Loucy (cell line): ENCODE measurements at regions not wholly inside any gene's neighbourhood (a gene's known extent, or its start where the extent isn't known, plus 50 kb on each side); places are given as distances from the start of the nearest gene placed in this dataset.

Experiments
- H2AFZ ChIP-seq: fragments of 200-600 bp; sonication (generic); 2 replicates; pipeline ENCODE4 v1.6.0; 2016; ENCODE audit warnings: antibody characterized with exemption, mild to moderate bottlenecking, low read length, moderate library complexity
- H3F3A ChIP-seq: fragments of 200-600 bp; 2 replicates; pipeline ENCODE4 v1.6.0; 2016; ENCODE audit warnings: antibody characterized with exemption, low read depth, mild to moderate bottlenecking
- H3K27me3 ChIP-seq: fragments of 200-600 bp; sonication (generic); 2 replicates; pipeline ENCODE4 v1.6.1; 2014; ENCODE audit warnings: low read length, mild to moderate bottlenecking; ENCODE audit not compliant: insufficient read depth, poor library complexity, severe bottlenecking
- H3K36me3 ChIP-seq: fragments of 200-600 bp; sonication (generic); 2 replicates; pipeline ENCODE4 v1.6.1; 2016; ENCODE audit warnings: low read length; ENCODE audit not compliant: insufficient read depth
- H3K4me1 ChIP-seq: fragments of 200-600 bp; sonication (generic); 2 replicates; pipeline ENCODE4 v1.5.1; 2014; ENCODE audit warnings: low read length, mild to moderate bottlenecking; ENCODE audit not compliant: insufficient read depth, poor library complexity, severe bottlenecking
- H3K4me2 ChIP-seq: fragments of 200-600 bp; sonication (generic); 2 replicates; pipeline ENCODE4 v1.6.0; 2014; ENCODE audit warnings: antibody characterized with exemption, low read length, low read depth, mild to moderate bottlenecking; ENCODE audit not compliant: poor library complexity, severe bottlenecking
- H3K4me3 ChIP-seq: fragments of 200-600 bp; sonication (generic); 2 replicates; pipeline ENCODE4 v1.5.1; 2014; ENCODE audit warnings: low read length, mild to moderate bottlenecking, mixed read lengths; ENCODE audit not compliant: poor library complexity, severe bottlenecking
- H3K79me2 ChIP-seq: fragments of 200-600 bp; sonication (generic); 2 replicates; pipeline ENCODE4 v1.6.1; 2014; ENCODE audit warnings: low read length; ENCODE audit not compliant: insufficient read depth
- H3K9ac ChIP-seq: fragments of 200-600 bp; sonication (generic); 2 replicates; pipeline ENCODE4 v1.6.0; 2014; ENCODE audit warnings: mild to moderate bottlenecking, low read depth, low read length, moderate library complexity; ENCODE audit not compliant: poor library complexity, severe bottlenecking
- H3K9me2 ChIP-seq: fragments of 200-600 bp; sonication (generic); replicated peaks from 2 replicates; pipeline ENCODE4 v1.6.1; 2016; ENCODE audit warnings: low read depth, low read length, mixed read lengths
- H3K9me3 ChIP-seq: fragments of 200-600 bp; sonication (generic); 2 replicates; pipeline ENCODE4 v1.6.1; 2014; ENCODE audit warnings: mild to moderate bottlenecking, antibody characterized with exemption, low read length, low read depth; ENCODE audit not compliant: insufficient read depth
- H4K20me1 ChIP-seq: fragments of 200-600 bp; sonication (generic); 2 replicates; pipeline ENCODE4 v1.6.0; 2014; ENCODE audit warnings: antibody characterized with exemption, low read length, mild to moderate bottlenecking; ENCODE audit not compliant: insufficient read depth, poor library complexity, severe bottlenecking
- EZH2phosphoT487 ChIP-seq: fragments of 200-600 bp; IDR thresholded peaks from 2 replicates; pipeline ENCODE4 v1.6.1; 2018; ENCODE audit warnings: antibody characterized with exemption, mild to moderate bottlenecking, moderate library complexity, borderline replicate concordance
- TF ChIP-seq, protein P1 (sequence below): fragments of 200-600 bp; sonication (generic); conservative IDR thresholded peaks from 2 replicates; pipeline ENCODE4 v1.5.1; 2014; ENCODE audit warnings: mild to moderate bottlenecking, antibody characterized with exemption, low read length

DNA sequence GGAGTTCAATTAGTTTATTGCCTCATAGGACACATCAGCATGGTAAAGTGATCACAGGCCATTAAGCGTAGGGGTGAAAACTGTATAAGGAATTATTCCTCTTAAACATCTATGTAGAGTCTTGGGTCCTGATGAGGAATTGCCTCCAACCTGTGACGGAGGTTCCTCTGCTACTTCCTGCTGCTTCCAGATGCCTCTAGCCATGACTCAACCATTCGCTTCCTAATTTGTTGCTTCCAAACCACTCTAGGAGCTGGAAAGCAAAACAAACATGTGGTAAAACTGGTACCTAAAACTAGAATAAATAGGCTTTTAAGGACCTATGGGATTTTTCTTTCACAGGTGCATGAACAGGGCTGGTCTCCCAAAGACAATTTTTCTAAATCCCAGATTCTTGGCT is 253.8 kb downstream of the KLF12 start:
- Histone ChIP-seq H3K9me3 (no peaks in the 10 kb centered on the region), H3K36me3 (no peaks in the 10 kb centered on the region), H3K79me2 (no peaks in the 10 kb centered on the region), H3K9ac (no peak overlapping the region), H3K27me3 (no peaks in the 10 kb centered on the region), H2AFZ (no peak overlapping the region), H3K9me2 (no peaks in the 10 kb centered on the region), H3K4me3 (no peak overlapping the region), H3F3A (no peaks in the 10 kb centered on the region), H3K4me1 (peaks cover 17% of the 10 kb centered on the region), H3K4me2 (no peak overlapping the region), H4K20me1 (no peaks in the 10 kb centered on the region)
- TF ChIP-seq, protein P1, sequence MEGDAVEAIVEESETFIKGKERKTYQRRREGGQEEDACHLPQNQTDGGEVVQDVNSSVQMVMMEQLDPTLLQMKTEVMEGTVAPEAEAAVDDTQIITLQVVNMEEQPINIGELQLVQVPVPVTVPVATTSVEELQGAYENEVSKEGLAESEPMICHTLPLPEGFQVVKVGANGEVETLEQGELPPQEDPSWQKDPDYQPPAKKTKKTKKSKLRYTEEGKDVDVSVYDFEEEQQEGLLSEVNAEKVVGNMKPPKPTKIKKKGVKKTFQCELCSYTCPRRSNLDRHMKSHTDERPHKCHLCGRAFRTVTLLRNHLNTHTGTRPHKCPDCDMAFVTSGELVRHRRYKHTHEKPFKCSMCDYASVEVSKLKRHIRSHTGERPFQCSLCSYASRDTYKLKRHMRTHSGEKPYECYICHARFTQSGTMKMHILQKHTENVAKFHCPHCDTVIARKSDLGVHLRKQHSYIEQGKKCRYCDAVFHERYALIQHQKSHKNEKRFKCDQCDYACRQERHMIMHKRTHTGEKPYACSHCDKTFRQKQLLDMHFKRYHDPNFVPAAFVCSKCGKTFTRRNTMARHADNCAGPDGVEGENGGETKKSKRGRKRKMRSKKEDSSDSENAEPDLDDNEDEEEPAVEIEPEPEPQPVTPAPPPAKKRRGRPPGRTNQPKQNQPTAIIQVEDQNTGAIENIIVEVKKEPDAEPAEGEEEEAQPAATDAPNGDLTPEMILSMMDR = no peak
- TF ChIP-seq EZH2phosphoT487 = no peak

DNA sequence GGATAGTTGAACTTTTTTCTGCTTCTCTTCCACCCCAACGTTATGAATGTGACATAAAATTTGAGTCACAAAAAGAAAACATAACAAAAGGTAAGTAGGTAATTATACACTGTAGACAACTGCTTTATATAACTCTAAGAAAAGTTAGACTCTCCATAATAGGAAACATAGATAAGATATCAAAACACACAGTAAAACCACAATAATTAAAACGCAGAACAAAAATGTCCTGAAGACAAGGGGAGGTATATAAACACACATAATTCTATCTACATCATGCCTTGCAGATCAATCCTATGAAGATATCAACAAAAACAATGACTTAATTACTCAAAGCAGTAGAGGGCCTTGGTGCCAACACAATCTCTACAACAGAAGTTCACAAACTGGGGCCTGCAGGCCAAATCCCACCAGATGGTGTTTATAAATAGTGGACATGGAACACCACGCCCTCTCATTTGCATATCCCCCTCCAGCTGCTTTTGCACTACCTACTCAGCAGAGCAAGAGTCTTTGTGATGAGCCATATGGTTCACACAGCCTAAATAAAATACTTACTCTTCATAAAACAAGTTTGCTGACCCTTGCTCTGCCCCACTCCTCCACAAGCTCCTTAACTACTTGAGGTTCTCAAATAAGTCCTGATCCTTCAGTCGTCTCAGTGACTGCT is 254.7 kb downstream of the KLF12 start:
- no peaks in the 10 kb centered on the region for H3K9me3 ChIP-seq
- no peak overlapping the region for H3K9ac ChIP-seq
- H3K27me3 ChIP-seq = no peaks in the 10 kb centered on the region
- no peaks in the 10 kb centered on the region for H4K20me1 ChIP-seq
- no peaks in the 10 kb centered on the region for H3K36me3 ChIP-seq
- H3K4me3 ChIP-seq = no peak overlapping the region
- no peaks in the 10 kb centered on the region for H3K79me2 ChIP-seq
- H3K4me1 ChIP-seq = peaks cover 17% of the 10 kb centered on the region
- TF ChIP-seq, protein P1 = no peak
- no peak for TF ChIP-seq EZH2phosphoT487
- H3K9me2 ChIP-seq = no peaks in the 10 kb centered on the region
- H2AFZ ChIP-seq = no peak overlapping the region
- no peaks in the 10 kb centered on the region for H3F3A ChIP-seq
- no peak overlapping the region for H3K4me2 ChIP-seq

DNA sequence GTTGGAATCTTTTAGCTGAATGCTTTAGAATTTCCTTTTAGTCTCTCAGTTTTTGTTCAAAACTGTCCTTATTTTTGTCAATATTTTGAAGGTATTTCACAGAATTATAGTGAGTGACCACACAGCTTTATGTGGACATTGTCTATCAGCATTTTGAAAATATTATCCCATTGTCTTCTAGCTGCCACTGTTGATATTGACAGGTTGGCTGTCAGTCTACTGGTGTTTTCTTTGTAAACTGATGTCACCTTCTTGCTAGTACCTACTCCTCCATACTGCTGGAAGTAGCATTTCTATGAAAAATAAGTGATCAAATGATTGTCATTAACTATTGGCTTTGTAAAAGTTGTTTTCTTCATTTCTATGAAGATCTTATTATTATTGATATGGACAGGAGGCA is 256.8 kb downstream of the KLF12 start:
- Histone ChIP-seq H3K9me3 (no peaks in the 10 kb centered on the region), H3K9ac (no peak overlapping the region), H2AFZ (no peak overlapping the region), H3K9me2 (no peaks in the 10 kb centered on the region), H3K36me3 (no peaks in the 10 kb centered on the region), H3K4me3 (no peak overlapping the region), H3K4me2 (no peak overlapping the region), H3K27me3 (no peaks in the 10 kb centered on the region), H4K20me1 (no peaks in the 10 kb centered on the region), H3K79me2 (no peaks in the 10 kb centered on the region), H3K4me1 (peaks cover 17% of the 10 kb centered on the region), H3F3A (no peaks in the 10 kb centered on the region)
- TF ChIP-seq EZH2phosphoT487 = no peak
- TF ChIP-seq, protein P1 = no peak
